Suppressor macrophage (primary cell): ENCODE measurements at regions not wholly inside any gene's neighbourhood (a gene's known extent, or its start where the extent isn't known, plus 50 kb on each side); places are given as distances from the start of the nearest gene placed in this dataset.

ENCODE experiments used
- DNase-seq, 4 experiments: peaks; one replicate each; pipeline ENCODE4 v3.0.0-alpha.2; 2020 to 2022

DNA sequence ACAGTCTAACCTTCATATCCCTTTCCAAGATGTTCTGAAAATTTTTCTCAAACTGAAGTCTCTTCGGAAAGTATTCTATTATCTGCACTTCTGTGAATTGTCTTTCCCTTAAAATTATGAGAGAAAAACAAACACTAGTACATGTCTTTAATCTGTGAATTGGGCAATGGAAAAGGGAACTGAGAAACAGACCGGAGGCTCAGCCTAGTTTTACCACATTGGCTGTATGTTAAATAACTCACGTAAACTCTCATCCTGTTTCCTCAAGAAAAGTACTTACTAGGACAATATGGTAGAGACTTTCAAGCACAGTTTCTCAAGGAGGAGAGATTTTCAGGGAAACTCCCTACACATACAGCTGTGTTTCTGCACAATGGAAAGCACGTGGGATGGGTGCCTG lies 982.2 kb upstream of the SEMA6D start:
- DNase-seq, result no peak

DNA sequence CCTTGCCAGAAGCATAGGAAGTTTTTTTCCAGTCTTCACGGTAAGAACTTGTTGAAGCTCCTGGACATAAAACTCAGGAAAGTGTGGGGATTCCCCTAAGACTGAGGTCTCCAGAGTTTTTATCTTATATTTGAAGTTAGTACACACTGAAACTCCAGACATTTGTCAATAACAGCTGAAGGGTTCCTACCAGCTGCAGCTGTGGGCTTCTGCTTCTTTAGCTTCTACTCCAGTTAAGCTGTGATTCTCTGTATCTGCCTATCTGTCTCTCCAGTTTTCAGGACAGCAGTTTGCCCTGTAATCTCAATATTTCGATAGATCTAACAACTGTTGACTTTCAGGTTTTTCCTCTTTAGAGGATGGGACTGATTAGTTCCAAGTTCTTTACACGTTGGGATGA lies 966.0 kb upstream of the SEMA6D start:
- DNase-seq, result no peak

DNA sequence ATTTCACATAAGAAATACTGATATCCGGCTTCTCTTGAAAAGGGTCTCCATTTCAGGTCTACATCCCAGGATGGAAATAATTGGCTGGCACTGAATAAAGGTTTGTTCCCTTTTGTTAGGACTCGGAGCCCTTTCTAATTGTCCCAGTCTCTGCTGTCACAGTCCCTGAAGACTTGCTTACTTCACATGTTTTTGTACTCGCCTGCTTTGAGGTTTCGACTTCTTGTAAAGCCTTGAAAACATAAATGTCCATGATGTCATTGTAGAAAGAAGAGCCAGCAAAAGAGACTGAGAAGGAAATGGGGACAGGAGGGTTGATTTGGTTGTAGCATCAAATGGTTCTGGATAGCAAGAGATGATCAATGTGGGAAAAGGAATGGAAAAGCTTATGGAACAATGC lies 963.4 kb upstream of the SEMA6D start:
- DNase-seq, result no peak

GRCh38 chr15:46763091-46763490 lies 954.2 kb upstream of the SEMA6D start:
- DNase-seq, result no peak

- DNase-seq, result no peak
Observed at GRCh38 chr15:46764851-46765250, 952.5 kb upstream of the SEMA6D start.

GRCh38 chr15:46766021-46766420 lies 951.3 kb upstream of the SEMA6D start:
- no peak for DNase-seq

GRCh38 chr15:46768287-46768686 lies 949.0 kb upstream of the SEMA6D start:
- DNase-seq, result no peak

DNA sequence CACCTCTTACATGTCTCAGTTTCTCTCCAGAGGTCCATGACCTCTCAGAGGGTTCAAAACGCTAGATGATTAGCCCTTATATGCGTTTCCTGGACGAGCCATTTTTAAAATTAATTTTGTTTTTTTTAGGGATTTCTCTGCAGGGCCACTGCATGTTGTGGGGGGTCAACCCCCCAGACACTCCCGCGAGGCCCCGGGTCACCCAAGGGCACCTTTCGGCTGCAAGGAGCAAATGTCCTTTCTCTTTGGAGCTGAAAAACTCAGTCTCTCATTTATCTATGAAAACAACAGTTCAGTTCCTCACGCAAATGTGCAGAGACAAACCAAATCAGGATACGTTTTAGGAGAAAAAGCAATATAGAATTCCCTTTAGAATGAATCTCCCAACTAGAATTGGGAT lies 944.3 kb upstream of the SEMA6D start:
- no peak for DNase-seq

DNA sequence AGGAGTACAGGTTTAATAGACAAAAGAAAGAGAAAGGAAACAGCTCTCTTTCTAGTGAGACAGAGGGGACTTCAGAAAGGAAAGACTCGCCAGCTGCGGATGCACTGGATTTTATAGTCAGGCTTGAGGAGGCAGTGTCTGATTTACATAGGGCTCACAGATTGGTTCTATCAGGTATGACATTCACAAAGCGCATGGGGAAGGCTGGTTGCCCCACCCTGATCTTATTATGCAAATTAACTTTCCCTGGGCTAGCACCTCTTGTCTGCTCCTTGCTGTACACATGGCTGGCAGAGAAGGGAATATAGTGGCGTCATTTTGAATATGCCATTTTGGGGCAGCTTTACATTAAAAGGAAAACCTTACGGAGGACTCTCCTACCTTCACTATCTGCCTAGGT lies 938.4 kb upstream of the SEMA6D start:
- no peak for DNase-seq

GRCh38 chr15:46786590-46787285 lies 930.6 kb upstream of the SEMA6D start:
- no peak for DNase-seq

GRCh38 chr15:46795685-46796084 lies 921.6 kb upstream of the SEMA6D start:
- DNase-seq, result no peak

- no peak for DNase-seq
Observed at GRCh38 chr15:46808834-46809233, 908.5 kb upstream of the SEMA6D start.

GRCh38 chr15:46815240-46815639 lies 902.1 kb upstream of the SEMA6D start:
- no peak for DNase-seq

DNA sequence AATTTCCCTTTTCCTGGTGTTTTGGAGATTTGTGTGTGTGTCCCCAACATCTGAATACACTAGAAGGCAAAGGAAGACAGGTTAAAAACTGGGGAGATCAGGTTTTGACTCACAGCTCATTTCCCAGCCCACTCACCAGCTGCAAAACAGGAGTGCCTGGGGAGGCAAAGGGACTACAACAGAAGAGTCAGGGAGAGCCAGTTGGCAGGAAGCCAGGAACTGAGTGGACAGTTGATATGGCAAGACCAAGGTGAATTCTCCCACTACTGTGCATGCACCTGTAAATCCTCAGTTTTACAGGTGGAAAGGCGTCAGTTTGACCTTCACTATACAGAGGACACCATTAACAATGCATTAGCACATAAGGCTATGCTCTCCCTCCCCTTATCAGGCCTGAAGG lies 901.5 kb upstream of the SEMA6D start:
- no peak for DNase-seq

DNA sequence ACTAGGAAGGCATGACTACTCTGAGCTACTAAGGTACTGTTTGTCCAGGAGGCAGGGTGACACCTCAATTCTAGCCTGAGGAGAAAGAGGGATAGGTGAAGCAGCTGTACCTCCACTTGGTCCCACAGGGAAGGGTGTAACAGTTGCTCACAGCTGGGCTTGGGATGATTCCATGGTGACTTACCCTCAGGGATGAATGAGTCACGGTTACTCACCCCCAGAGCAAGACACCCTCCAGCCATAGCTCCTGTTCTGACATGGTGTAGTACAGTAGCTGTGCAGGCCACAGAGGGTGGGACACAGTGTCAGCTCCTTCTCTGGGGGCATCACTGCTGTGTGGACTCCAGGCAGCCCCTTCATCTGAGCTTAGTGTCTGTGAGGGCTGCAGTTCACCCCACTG lies 868.6 kb upstream of the SEMA6D start:
- DNase-seq, result no peak

DNA sequence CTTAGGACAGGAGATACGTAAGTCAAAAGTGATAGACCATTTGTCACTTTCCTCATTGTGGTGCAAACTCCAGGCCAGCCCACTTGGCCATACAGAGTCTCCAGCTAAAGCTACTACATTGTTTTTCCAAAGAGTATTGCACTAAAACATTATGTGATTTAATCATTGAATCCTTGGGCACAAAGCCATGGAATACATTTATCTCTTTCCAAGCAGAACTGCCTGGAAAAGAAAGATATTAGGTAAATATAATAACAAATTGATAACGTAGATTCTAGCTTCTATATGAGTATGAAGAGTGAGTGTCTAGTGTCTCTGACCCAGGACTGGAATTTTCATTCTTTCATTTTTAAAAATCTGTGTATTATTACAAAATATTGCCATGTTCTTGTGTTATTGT lies 863.7 kb upstream of the SEMA6D start:
- no peak for DNase-seq

DNA sequence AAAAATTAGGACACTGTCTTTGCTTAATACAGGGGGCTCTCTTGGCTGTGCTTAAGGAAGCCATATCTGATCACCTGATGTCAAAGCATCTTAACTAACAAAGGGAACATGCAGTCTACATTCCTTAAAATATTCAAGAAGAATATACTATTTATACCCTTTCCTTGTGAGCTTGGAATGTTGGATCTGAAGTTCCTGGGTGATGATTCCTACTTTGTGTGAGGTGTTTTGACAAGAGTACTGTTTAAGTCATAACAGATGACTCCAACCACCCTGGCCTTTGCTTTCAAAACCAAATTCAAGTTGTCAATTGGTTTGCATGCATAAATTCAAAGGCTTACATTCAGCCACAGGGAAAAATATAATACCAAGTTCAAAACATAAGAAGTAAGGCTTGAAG lies 862.7 kb upstream of the SEMA6D start:
- DNase-seq, result no peak

GRCh38 chr15:46855388-46855787 lies 861.9 kb upstream of the SEMA6D start:
- no peak for DNase-seq

GRCh38 chr15:46856839-46857502 lies 860.3 kb upstream of the SEMA6D start:
- no peak for DNase-seq

- DNase-seq, result no peak
Observed at GRCh38 chr15:46858150-46858549, 859.2 kb upstream of the SEMA6D start.

DNA sequence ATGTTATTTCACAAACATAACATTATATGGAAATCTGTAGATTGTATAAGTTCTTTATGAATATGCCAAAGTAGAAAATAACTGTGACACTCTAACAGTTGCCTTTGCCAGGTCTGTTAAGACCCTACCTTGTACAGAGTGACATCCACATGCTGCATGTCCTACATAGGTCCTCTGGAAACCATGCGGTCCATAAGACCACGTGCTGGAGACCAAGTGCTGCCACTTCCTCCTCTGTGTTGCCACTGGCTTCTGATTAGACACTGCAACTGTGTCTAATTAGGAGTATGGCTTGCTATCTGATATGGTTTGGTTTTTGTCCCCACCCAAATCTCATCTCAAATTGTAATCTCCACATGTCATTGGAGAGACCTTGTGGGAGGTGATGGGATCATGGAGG lies 855.5 kb upstream of the SEMA6D start:
- no peak for DNase-seq

DNA sequence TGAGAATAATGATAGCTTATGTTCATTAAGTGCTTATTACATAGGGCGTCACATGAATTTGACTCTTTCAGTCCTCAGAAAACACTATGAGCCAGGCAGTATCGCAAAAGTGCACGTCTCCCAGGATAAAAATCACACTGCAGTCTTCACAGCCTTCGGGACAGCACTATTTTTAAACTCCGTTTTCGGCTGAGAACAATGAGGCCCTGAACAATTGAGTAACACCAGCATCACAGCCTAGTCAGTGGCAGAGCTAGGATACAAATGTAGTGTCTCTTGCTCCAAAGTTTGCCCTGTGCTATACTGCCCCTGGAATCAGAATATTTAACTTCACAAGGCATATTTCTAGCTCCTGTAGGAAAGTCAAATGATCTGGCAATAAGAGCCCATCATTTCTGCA lies 852.1 kb upstream of the SEMA6D start:
- no peak for DNase-seq

DNA sequence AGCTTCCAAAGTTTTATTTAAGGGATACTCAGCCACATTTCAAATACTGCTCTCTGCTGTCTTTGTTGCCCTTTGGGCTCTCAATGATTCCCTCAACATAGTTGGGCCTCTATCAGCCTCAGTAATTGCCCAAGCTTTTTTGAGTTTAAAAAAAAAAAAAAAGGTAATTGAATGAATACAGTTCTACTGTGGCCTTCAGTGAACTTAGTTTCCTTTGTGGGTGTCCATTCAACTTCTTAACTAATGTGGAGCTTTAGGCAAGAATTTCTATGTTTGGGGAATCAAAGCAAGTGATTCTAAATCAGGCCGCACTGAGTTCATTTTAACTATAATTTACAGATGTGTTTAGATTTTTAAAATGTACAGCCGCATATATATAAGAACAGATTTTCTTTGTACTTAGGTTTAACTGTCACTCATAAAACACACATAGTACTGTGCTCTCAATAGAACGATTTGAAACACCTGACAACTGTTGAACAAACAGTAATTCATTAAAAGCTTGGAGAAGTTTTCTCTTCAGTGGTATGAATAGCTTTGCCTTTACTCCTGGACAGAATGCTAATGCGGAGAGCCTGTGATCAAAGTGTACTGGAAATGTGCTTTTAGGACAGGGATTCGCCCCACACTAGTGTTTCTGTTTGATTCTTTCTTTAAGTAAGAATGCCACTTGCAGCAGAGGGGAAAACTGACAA lies 844.9 kb upstream of the SEMA6D start:
- DNase-seq, result no peak

DNA sequence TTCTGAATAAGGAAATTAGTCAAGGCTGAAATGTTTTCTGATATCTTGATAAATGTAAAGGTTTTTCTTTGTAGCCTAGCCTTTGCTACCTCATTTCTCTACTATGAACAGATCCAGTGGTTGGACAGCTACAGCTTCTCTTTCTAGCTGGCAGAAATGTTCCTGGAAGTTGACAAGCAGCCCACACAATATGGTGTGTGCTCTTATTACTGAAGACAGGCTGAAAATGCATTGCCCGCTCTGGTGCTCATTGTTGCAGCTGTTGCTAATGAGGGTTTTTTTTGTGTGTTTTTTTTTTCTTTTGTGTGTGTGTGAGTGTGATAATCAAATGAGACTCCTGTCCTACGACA lies 844.3 kb upstream of the SEMA6D start:
- no peak for DNase-seq
